GM23338 (cell line): ENCODE measurements at regions not wholly inside any gene's neighbourhood (a gene's known extent, or its start where the extent isn't known, plus 50 kb on each side); places are given as distances from the start of the nearest gene placed in this dataset.

Experiments
- ATAC-seq: fragments of 200-7000 bp; cut with Tn5 transposase; 3 replicates; pipeline ENCODE4 v1.9.1; 2020
- DNase-seq: peaks from one replicate; pipeline ENCODE4 v3.0.0-alpha.2; 2015; ENCODE audit warnings: low spot score
- H2AFZ ChIP-seq: fragments of 200-600 bp; sonication (generic); 2 replicates; pipeline ENCODE4 v1.8.0; 2016; ENCODE audit warnings: antibody characterized with exemption, mild to moderate bottlenecking, moderate library complexity
- H3F3A ChIP-seq: fragments of 200-600 bp; sonication (generic); replicated peaks from 2 replicates; pipeline ENCODE4 v1.8.0; 2017; ENCODE audit warnings: antibody characterized with exemption, mixed run types, low read depth
- H3K27ac ChIP-seq: fragments of 200-600 bp; sonication (generic); 2 replicates; pipeline ENCODE4 v1.6.1; 2016; ENCODE audit warnings: low read depth
- H3K27me3 ChIP-seq: fragments of 200-600 bp; sonication (generic); 2 replicates; pipeline ENCODE4 v1.8.0; 2016; ENCODE audit warnings: mild to moderate bottlenecking, mixed run types, moderate library complexity; ENCODE audit not compliant: insufficient read depth
- H3K36me3 ChIP-seq: fragments of 200-600 bp; sonication (generic); 2 replicates; pipeline ENCODE4 v1.8.0; 2016; ENCODE audit warnings: mild to moderate bottlenecking; ENCODE audit not compliant: insufficient read depth
- H3K4me1 ChIP-seq: fragments of 200-600 bp; sonication (generic); 2 replicates; pipeline ENCODE4 v1.8.0; 2016; ENCODE audit warnings: mild to moderate bottlenecking, moderate library complexity; ENCODE audit not compliant: insufficient read depth
- H3K4me2 ChIP-seq: fragments of 200-600 bp; sonication (generic); 2 replicates; pipeline ENCODE4 v1.7.1; 2017; ENCODE audit warnings: mixed run types
- H3K4me3 ChIP-seq: fragments of 200-600 bp; sonication (generic); 2 replicates; pipeline ENCODE4 v1.6.1; 2016; ENCODE audit warnings: mixed run types
- H3K79me2 ChIP-seq: fragments of 200-600 bp; sonication (generic); replicated peaks from 2 replicates; pipeline ENCODE4 v1.8.0; 2017; ENCODE audit warnings: mild to moderate bottlenecking; ENCODE audit not compliant: insufficient read depth
- H3K9me2 ChIP-seq: fragments of 200-600 bp; sonication (generic); 2 replicates; pipeline ENCODE4 v1.8.0; 2017; ENCODE audit not compliant: insufficient read depth
- H4K20me1 ChIP-seq: fragments of 200-600 bp; sonication (generic); replicated peaks from 2 replicates; pipeline ENCODE4 v1.8.0; 2017; ENCODE audit warnings: mild to moderate bottlenecking; ENCODE audit not compliant: insufficient read depth
- H3K27ac Mint-ChIP-seq: 2 replicates; pipeline ENCODE4 v1.8.0; 2020; ENCODE audit warnings: inconsistent platforms, mild to moderate bottlenecking, moderate library complexity, mixed read lengths
- H3K27me3 Mint-ChIP-seq: 3 replicates; pipeline ENCODE4 v1.8.0; 2022; ENCODE audit warnings: low read depth, mild to moderate bottlenecking, moderate library complexity, mixed read lengths, inconsistent platforms; ENCODE audit not compliant: insufficient read depth, poor library complexity
- H3K36me3 Mint-ChIP-seq: 3 replicates; pipeline ENCODE4 v1.8.0; 2021; ENCODE audit warnings: low read depth, mild to moderate bottlenecking, inconsistent platforms, moderate library complexity, mixed read lengths
- H3K4me1 Mint-ChIP-seq: 3 replicates; pipeline ENCODE4 v1.8.0; 2020; ENCODE audit warnings: mild to moderate bottlenecking, inconsistent platforms, mixed read lengths
- H3K4me3 Mint-ChIP-seq: 3 replicates; pipeline ENCODE4 v1.8.0; 2021; ENCODE audit warnings: moderate library complexity, mild to moderate bottlenecking, inconsistent platforms, mixed read lengths
- H3K9me3 Mint-ChIP-seq: 3 replicates; pipeline ENCODE4 v1.8.0; 2020; ENCODE audit warnings: moderate library complexity, mild to moderate bottlenecking, inconsistent platforms, mixed read lengths
- CREB1 ChIP-seq: fragments of 250-450 bp; sonication (Bioruptor Pico); IDR thresholded peaks from 2 replicates; pipeline ENCODE4 v1.5.0; 2020; ENCODE audit warnings: low read depth, mild to moderate bottlenecking, moderate library complexity
- ETS1 ChIP-seq: IDR thresholded peaks from 2 replicates; pipeline ENCODE4 v1.6.1; 2016; ENCODE audit warnings: antibody characterized with exemption
- EZH2 ChIP-seq: fragments of 200-600 bp; sonication (generic); IDR thresholded peaks from one replicate; pipeline ENCODE4 v1.8.0; 2017; ENCODE audit warnings: antibody characterized with exemption, mild to moderate bottlenecking, low read depth; ENCODE audit not compliant: unreplicated experiment
- EZH2phosphoT487 ChIP-seq: fragments of 200-600 bp; sonication (generic); IDR thresholded peaks from one replicate; pipeline ENCODE4 v1.8.1; 2018; ENCODE audit warnings: antibody characterized with exemption; ENCODE audit not compliant: unreplicated experiment
- JUNB ChIP-seq: IDR thresholded peaks from one replicate; pipeline ENCODE4 v1.6.1; 2016; ENCODE audit warnings: antibody characterized with exemption; ENCODE audit not compliant: unreplicated experiment
- NANOG ChIP-seq: IDR thresholded peaks from 2 replicates; pipeline ENCODE4 v1.6.1; 2016; ENCODE audit warnings: antibody characterized with exemption, borderline replicate concordance
- POLR2AphosphoS5 ChIP-seq: IDR thresholded peaks from 2 replicates; pipeline ENCODE4 v1.6.1; 2016; ENCODE audit warnings: antibody characterized with exemption, low read depth
- REST ChIP-seq: IDR thresholded peaks from one replicate; pipeline ENCODE4 v1.6.1; 2018; ENCODE audit warnings: antibody characterized with exemption; ENCODE audit not compliant: unreplicated experiment
- STAT1 ChIP-seq: IDR thresholded peaks from one replicate; pipeline ENCODE4 v1.6.1; 2016; ENCODE audit warnings: antibody characterized with exemption; ENCODE audit not compliant: unreplicated experiment
- ZNF114 ChIP-seq: fragments of 250-450 bp; sonication (Bioruptor Pico); IDR thresholded peaks from 2 replicates; pipeline ENCODE4 v1.5.0; 2020; ENCODE audit warnings: mild to moderate bottlenecking, moderate library complexity
- ZNF331 ChIP-seq: fragments of 250-450 bp; sonication (Bioruptor Pico); IDR thresholded peaks from 2 replicates; pipeline ENCODE4 v1.5.0; 2020; ENCODE audit warnings: low read depth, mild to moderate bottlenecking, moderate library complexity
- TF ChIP-seq, protein P1 (sequence below), 2 experiments: fragments of 200-600 bp in 1 of 2; sonication (generic) in 1 of 2; conservative IDR thresholded peaks; 2 replicates each; pipeline versions ENCODE4 v1.5.1 to v1.6.1; 2016 to 2017; ENCODE audit warnings: antibody characterized with exemption in 2 of 2, low read depth in 2 of 2, mild to moderate bottlenecking in 2 of 2, moderate library complexity in 1 of 2
- TF ChIP-seq, protein P2 (sequence below): fragments of 250-450 bp; sonication (Bioruptor Pico); IDR thresholded peaks from 2 replicates; pipeline ENCODE4 v1.5.0; 2020; ENCODE audit warnings: mild to moderate bottlenecking, moderate library complexity

- Mint-ChIP-seq H3K9me3 (peaks cover 4% of the 10 kb centered on the region; the same call in 2 of the 3 replicates), H3K4me1 (peaks cover 26% of the 10 kb centered on the region), H3K27me3 (no peaks in the 10 kb centered on the region), H3K27ac (no peak overlapping the region), H3K4me3 (no peak overlapping the region), H3K36me3 (peaks cover 4% of the 10 kb centered on the region; the same call in 1 of the 3 replicates)
- no peaks in the 10 kb centered on the region for H3F3A ChIP-seq
- ATAC-seq (no peak), DNase-seq (no peak)
- H3K79me2 ChIP-seq = no peaks in the 10 kb centered on the region
- H3K9me2 ChIP-seq = no peaks in the 10 kb centered on the region; the same call in 1 of the 2 replicates
- H3K4me3 ChIP-seq = no peak overlapping the region
- TF ChIP-seq REST = no peak
- TF ChIP-seq ZNF331 (CRISPR knock-in tag) = no peak
- no peak for TF ChIP-seq ETS1
- TF ChIP-seq EZH2phosphoT487 = no peak
- TF ChIP-seq, protein P1, sequence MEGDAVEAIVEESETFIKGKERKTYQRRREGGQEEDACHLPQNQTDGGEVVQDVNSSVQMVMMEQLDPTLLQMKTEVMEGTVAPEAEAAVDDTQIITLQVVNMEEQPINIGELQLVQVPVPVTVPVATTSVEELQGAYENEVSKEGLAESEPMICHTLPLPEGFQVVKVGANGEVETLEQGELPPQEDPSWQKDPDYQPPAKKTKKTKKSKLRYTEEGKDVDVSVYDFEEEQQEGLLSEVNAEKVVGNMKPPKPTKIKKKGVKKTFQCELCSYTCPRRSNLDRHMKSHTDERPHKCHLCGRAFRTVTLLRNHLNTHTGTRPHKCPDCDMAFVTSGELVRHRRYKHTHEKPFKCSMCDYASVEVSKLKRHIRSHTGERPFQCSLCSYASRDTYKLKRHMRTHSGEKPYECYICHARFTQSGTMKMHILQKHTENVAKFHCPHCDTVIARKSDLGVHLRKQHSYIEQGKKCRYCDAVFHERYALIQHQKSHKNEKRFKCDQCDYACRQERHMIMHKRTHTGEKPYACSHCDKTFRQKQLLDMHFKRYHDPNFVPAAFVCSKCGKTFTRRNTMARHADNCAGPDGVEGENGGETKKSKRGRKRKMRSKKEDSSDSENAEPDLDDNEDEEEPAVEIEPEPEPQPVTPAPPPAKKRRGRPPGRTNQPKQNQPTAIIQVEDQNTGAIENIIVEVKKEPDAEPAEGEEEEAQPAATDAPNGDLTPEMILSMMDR (conservative IDR thresholded peaks at IDR 0.05; ENCODE audit: low read depth in 2 of 2) = no peak; a peak in 2 of 4 replicates
- TF ChIP-seq ZNF114 (CRISPR knock-in tag) = no peak
- TF ChIP-seq STAT1 = no peak
- no peak for TF ChIP-seq NANOG
- TF ChIP-seq POLR2AphosphoS5 = no peak
- TF ChIP-seq, protein P2, sequence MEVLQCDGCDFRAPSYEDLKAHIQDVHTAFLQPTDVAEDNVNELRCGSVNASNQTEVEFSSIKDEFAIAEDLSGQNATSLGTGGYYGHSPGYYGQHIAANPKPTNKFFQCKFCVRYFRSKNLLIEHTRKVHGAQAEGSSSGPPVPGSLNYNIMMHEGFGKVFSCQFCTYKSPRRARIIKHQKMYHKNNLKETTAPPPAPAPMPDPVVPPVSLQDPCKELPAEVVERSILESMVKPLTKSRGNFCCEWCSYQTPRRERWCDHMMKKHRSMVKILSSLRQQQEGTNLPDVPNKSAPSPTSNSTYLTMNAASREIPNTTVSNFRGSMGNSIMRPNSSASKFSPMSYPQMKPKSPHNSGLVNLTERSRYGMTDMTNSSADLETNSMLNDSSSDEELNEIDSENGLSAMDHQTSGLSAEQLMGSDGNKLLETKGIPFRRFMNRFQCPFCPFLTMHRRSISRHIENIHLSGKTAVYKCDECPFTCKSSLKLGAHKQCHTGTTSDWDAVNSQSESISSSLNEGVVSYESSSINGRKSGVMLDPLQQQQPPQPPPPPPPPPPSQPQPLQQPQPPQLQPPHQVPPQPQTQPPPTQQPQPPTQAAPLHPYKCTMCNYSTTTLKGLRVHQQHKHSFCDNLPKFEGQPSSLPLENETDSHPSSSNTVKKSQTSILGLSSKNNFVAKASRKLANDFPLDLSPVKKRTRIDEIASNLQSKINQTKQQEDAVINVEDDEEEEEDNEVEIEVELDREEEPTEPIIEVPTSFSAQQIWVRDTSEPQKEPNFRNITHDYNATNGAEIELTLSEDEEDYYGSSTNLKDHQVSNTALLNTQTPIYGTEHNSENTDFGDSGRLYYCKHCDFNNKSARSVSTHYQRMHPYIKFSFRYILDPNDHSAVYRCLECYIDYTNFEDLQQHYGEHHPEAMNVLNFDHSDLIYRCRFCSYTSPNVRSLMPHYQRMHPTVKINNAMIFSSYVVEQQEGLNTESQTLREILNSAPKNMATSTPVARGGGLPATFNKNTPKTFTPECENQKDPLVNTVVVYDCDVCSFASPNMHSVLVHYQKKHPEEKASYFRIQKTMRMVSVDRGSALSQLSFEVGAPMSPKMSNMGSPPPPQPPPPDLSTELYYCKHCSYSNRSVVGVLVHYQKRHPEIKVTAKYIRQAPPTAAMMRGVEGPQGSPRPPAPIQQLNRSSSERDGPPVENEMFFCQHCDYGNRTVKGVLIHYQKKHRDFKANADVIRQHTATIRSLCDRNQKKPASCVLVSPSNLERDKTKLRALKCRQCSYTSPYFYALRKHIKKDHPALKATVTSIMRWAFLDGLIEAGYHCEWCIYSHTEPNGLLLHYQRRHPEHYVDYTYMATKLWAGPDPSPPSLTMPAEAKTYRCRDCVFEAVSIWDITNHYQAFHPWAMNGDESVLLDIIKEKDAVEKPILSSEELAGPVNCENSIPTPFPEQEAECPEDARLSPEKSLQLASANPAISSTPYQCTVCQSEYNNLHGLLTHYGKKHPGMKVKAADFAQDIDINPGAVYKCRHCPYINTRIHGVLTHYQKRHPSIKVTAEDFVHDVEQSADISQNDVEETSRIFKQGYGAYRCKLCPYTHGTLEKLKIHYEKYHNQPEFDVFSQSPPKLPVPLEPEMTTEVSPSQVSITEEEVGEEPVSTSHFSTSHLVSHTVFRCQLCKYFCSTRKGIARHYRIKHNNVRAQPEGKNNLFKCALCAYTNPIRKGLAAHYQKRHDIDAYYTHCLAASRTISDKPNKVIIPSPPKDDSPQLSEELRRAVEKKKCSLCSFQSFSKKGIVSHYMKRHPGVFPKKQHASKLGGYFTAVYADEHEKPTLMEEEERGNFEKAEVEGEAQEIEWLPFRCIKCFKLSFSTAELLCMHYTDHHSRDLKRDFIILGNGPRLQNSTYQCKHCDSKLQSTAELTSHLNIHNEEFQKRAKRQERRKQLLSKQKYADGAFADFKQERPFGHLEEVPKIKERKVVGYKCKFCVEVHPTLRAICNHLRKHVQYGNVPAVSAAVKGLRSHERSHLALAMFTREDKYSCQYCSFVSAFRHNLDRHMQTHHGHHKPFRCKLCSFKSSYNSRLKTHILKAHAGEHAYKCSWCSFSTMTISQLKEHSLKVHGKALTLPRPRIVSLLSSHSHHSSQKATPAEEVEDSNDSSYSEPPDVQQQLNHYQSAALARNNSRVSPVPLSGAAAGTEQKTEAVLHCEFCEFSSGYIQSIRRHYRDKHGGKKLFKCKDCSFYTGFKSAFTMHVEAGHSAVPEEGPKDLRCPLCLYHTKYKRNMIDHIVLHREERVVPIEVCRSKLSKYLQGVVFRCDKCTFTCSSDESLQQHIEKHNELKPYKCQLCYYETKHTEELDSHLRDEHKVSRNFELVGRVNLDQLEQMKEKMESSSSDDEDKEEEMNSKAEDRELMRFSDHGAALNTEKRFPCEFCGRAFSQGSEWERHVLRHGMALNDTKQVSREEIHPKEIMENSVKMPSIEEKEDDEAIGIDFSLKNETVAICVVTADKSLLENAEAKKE (CRISPR knock-in tag) = no peak
- no peak for TF ChIP-seq JUNB
- no peak for TF ChIP-seq EZH2
- TF ChIP-seq CREB1 (CRISPR knock-in tag) = no peak
- no peaks in the 10 kb centered on the region for H3K27me3 ChIP-seq
- no peak overlapping the region for H3K27ac ChIP-seq
- no peak overlapping the region for H3K4me2 ChIP-seq
- no peak overlapping the region for H2AFZ ChIP-seq
- H4K20me1 ChIP-seq = no peaks in the 10 kb centered on the region
- H3K36me3 ChIP-seq = no peaks in the 10 kb centered on the region
- peaks cover 13% of the 10 kb centered on the region for H3K4me1 ChIP-seq
Measured at GRCh38 chr3:173304182-173304800, 93.3 kb upstream of the NLGN1 start.
